ENCODE measurements at regions not wholly inside any gene's neighbourhood (a gene's known extent, or its start where the extent isn't known, plus 50 kb on each side); places are given as distances from the start of the nearest gene placed in this dataset.
A peak's percentile ranks its signal among the peaks of the same experiment; 100 is the strongest.
"Not testable (repeated sequence)": the region's sequence is repeated elsewhere in the genome, so short reads cannot be mapped to it uniquely, and the experiment has no call there.

DNA sequence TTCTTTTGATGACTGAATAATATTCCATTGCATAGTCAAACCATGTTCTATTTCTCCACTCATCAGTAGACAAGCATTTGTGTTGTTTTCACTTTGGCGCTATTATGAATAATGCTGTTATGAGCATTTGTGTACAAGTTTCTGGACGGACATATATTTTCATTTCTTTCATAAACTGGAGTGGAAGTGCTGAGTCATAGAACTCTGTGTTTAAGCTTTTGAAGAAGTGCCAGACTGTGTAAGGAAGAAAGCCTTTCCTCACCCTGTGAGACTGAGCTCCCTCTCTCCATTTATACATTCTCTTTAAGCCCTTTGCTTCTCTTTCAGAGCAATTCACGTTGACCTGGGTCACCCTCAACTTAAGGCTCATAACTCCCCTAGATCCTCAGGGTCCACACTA lies 169.5 kb downstream of the OTOP1 start:
- H3K9me3 Mint-ChIP-seq (ENCODE audit: low read depth, unreplicated experiment); H3K27ac Mint-ChIP-seq (ENCODE audit: unreplicated experiment); H3K4me1 Mint-ChIP-seq (ENCODE audit: low read depth, unreplicated experiment); H3K4me3 Mint-ChIP-seq (ENCODE audit: low read depth, unreplicated experiment); CTCF ChIA-PET; intact Hi-C loops (cut with micrococcal nuclease; ENCODE audit: unreplicated experiment); H3K27me3 Mint-ChIP-seq (ENCODE audit: unreplicated experiment); DNase-seq; H3K36me3 Mint-ChIP-seq (ENCODE audit: insufficient read depth, unreplicated experiment); BruUV-seq (replicated peaks): not testable (repeated sequence)

DNA sequence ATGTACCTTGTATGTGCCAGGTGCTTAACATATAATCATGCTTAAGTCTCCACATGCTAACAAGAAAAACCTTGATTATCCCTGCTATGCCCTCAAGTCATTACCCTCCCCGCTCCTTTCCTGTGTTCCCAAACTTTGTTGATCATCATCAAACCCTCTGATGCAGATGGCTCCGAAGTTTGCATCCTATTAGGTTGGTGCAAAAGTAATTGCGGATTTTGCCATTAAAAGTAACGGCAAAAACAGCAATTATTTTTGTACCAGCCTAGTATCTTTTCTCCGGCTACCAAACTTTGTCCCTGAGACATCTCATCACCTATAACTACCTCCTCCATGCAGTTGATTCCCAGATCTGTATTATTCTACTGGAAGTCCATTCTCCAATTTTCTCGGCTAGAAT lies 142.6 kb downstream of the OTOP1 start:
- intact Hi-C loops (cut with micrococcal nuclease; ENCODE audit: unreplicated experiment); H3K27ac Mint-ChIP-seq (ENCODE audit: unreplicated experiment); H3K4me3 Mint-ChIP-seq (ENCODE audit: low read depth, unreplicated experiment); H3K9me3 Mint-ChIP-seq (ENCODE audit: low read depth, unreplicated experiment); H3K4me1 Mint-ChIP-seq (ENCODE audit: low read depth, unreplicated experiment); CTCF ChIA-PET; DNase-seq; BruUV-seq (replicated peaks); H3K36me3 Mint-ChIP-seq (ENCODE audit: insufficient read depth, unreplicated experiment): not testable (repeated sequence)
- peaks cover 20% of the 10 kb centered on the region for H3K27me3 Mint-ChIP-seq (ENCODE audit: unreplicated experiment)

DNA sequence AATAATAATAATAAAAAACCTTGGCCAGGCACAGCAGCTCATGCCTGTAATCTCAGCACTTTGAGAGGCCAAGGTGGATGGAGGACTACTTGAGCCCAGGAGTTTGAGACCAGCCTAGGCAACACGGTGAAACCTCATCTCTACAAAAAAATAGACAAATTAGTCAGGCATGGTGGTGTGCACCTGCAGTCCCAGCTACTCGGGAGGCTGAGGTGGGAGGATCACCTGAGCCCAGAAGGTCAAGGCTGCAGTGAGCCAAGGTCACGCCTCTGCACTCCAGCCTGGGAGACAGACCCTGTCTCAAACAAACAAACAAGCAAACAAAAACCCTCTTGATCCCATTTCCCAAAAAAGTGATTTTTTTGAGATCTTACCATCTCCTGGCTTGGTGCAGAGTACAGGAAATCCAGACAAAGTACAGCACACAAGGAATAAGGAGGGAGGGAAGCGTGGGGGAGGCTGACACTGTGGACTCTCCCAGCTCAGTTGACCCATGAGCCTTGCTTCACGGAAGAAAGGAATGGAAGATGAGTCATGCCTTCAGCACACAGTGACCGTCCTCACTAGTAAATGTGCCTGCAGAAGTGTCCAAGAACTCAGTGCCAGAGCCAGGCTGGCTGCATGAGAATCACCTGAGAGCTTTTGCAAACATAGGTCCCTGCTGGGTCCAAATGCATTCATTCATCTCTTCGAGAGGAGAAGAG lies 136.9 kb downstream of the OTOP1 start:
- H3K4me3 Mint-ChIP-seq (ENCODE audit: low read depth, unreplicated experiment); H3K27me3 Mint-ChIP-seq (ENCODE audit: unreplicated experiment); intact Hi-C loops (cut with micrococcal nuclease; ENCODE audit: unreplicated experiment); H3K9me3 Mint-ChIP-seq (ENCODE audit: low read depth, unreplicated experiment); DNase-seq; H3K36me3 Mint-ChIP-seq (ENCODE audit: insufficient read depth, unreplicated experiment); BruUV-seq (replicated peaks); CTCF ChIA-PET; H3K4me1 Mint-ChIP-seq (ENCODE audit: low read depth, unreplicated experiment); H3K27ac Mint-ChIP-seq (ENCODE audit: unreplicated experiment): not testable (repeated sequence)

DNA sequence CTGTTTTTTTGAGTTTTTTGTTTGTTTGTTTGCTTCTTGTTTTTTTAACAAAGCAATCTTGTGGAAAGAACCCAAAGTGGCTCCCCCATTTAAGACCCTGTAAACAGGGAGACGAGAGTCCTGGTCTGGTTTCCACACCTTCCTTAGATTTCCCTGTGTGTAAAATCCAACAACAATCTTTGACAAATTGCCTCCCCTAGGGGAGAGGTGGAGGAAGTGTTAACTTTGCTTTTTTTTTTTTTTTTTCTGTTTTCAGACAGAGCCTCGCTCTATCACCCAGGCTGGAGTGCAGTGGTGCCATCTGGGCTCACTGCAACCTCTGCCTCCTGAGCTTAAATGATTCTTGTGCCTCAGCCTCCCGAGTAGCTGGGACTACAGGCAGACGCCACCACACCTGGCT lies 136.0 kb downstream of the OTOP1 start:
- H3K9me3 Mint-ChIP-seq (ENCODE audit: low read depth, unreplicated experiment); CTCF ChIA-PET; H3K36me3 Mint-ChIP-seq (ENCODE audit: insufficient read depth, unreplicated experiment); H3K4me1 Mint-ChIP-seq (ENCODE audit: low read depth, unreplicated experiment); DNase-seq; H3K27me3 Mint-ChIP-seq (ENCODE audit: unreplicated experiment); H3K27ac Mint-ChIP-seq (ENCODE audit: unreplicated experiment); H3K4me3 Mint-ChIP-seq (ENCODE audit: low read depth, unreplicated experiment); BruUV-seq (replicated peaks); intact Hi-C loops (cut with micrococcal nuclease; ENCODE audit: unreplicated experiment): not testable (repeated sequence)

DNA sequence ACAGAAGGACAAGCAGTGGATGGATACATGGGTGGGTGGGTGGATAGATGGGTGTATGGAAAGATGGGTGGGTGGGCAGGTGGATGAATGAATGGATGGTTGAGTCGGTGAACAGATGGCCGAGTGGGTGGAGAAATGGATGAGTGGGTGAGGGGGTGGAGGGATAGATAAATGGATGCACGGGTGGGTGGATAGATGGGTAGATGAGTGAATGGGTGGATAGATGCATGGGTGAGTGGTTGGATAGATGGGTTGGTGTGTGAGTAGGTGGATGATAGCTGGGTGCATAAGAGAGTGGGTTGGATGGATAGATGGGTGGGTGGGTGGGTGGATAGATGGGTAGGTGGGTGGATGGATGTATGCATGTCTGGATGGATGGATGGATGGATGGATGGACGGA lies 134.6 kb downstream of the OTOP1 start:
- H3K4me3 Mint-ChIP-seq (ENCODE audit: low read depth, unreplicated experiment); H3K4me1 Mint-ChIP-seq (ENCODE audit: low read depth, unreplicated experiment); intact Hi-C loops (cut with micrococcal nuclease; ENCODE audit: unreplicated experiment); H3K9me3 Mint-ChIP-seq (ENCODE audit: low read depth, unreplicated experiment); CTCF ChIA-PET; H3K27ac Mint-ChIP-seq (ENCODE audit: unreplicated experiment); BruUV-seq (replicated peaks); H3K36me3 Mint-ChIP-seq (ENCODE audit: insufficient read depth, unreplicated experiment); DNase-seq: not testable (repeated sequence)
- peaks cover 11% of the 10 kb centered on the region for H3K27me3 Mint-ChIP-seq (ENCODE audit: unreplicated experiment)

DNA sequence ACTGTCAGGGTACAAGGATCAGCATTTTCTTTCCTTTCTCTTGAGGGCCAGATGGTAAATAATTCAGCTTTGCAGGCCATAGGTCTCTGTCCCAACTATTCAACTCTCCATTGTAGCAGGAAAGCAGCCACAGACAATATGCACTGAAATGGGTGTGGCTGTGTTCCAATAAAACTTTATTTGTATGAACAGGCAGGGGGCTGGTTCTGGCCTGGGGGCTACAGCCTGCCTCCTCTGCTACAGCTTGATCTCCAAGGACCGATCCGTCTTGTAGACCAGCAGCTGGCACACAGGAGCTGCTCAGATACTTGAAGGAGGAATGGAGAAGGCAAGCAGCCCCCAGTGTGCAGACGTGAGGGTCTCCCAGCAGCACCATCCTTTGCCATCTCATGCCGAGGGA lies 127.1 kb downstream of the OTOP1 start:
- BruUV-seq (replicated peaks); H3K4me3 Mint-ChIP-seq (ENCODE audit: low read depth, unreplicated experiment); H3K27ac Mint-ChIP-seq (ENCODE audit: unreplicated experiment); intact Hi-C loops (cut with micrococcal nuclease; ENCODE audit: unreplicated experiment); H3K4me1 Mint-ChIP-seq (ENCODE audit: low read depth, unreplicated experiment); H3K36me3 Mint-ChIP-seq (ENCODE audit: insufficient read depth, unreplicated experiment); CTCF ChIA-PET; H3K9me3 Mint-ChIP-seq (ENCODE audit: low read depth, unreplicated experiment); DNase-seq: not testable (repeated sequence)
- peaks cover 13% of the 10 kb centered on the region for H3K27me3 Mint-ChIP-seq (ENCODE audit: unreplicated experiment)

DNA sequence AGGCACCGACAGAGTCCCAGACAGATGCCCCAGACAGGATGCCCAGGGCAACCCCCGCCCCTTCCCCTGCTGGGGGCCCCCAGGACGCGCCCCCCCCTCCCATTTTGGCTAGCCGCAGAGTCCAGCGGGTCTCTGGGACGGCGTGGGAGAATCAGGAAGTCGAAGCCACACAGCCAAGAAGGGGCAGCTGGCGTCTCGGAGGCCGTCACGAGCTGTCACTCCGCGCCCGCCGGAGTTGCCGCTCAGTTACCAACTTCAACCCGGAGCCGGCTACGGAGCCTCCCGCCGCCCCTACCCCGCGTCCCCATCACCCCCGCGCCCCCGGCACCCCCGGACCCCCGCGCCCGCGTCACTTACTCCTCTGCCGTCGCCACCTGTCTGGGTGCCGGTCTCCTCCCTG lies 119.8 kb downstream of the OTOP1 start:
- H3K9me3 Mint-ChIP-seq (ENCODE audit: low read depth, unreplicated experiment); CTCF ChIA-PET; H3K4me1 Mint-ChIP-seq (ENCODE audit: low read depth, unreplicated experiment); H3K36me3 Mint-ChIP-seq (ENCODE audit: insufficient read depth, unreplicated experiment); BruUV-seq (replicated peaks); DNase-seq; intact Hi-C loops (cut with micrococcal nuclease; ENCODE audit: unreplicated experiment); H3K27ac Mint-ChIP-seq (ENCODE audit: unreplicated experiment): not testable (repeated sequence)
- Mint-ChIP-seq H3K27me3 (ENCODE audit: unreplicated experiment) (peaks cover 73% of the 10 kb centered on the region), H3K4me3 (ENCODE audit: low read depth, unreplicated experiment) (peak overlapping the region; percentile 65)
